ENCODE measurements at regions not wholly inside any gene's neighbourhood (a gene's known extent, or its start where the extent isn't known, plus 50 kb on each side); places are given as distances from the start of the nearest gene placed in this dataset.

GRCh38 chr6:51019806-51020205 lies 201.1 kb downstream of the TFAP2B start:
- H3K9me3 ChIP-seq (ENCODE audit: low read length) = no peaks in the 10 kb centered on the region
- WGBS (ENCODE audit: low lambda C conversion rate) = 2% methylated on average over 5 of the region's 5 CpGs
- H3K27ac ChIP-seq (ENCODE audit: extremely low read length, insufficient read depth, low read length) = no peak overlapping the region
- no peak overlapping the region for H3K9ac ChIP-seq (ENCODE audit: insufficient read depth, low read depth, low read length)
- H2AFZ ChIP-seq (ENCODE audit: low read length) = no peak overlapping the region
- FAIRE-seq (no peak), DNase-seq (ENCODE audit: low spot score) (no peak), ATAC-seq (no peak)
- no peak overlapping the region for H3K4me3 ChIP-seq (replicated peaks in 1 of 3; ENCODE audit: insufficient read depth in 1 of 3, low read depth in 2 of 3, low read length in 3 of 3)
- no peaks in the 10 kb centered on the region for H4K20me1 ChIP-seq (ENCODE audit: insufficient read depth, low read length)
- POLR2A ChIA-PET = no interaction called here
- H3K79me2 ChIP-seq (ENCODE audit: insufficient read depth, low read length) = no peaks in the 10 kb centered on the region
- in situ Hi-C loops (cut with HindIII; ENCODE audit: extremely low pct_ligation_motif_present, low pct_unique_long_range_greater_than_20kb) (no loop called here), intact Hi-C loops (cut with micrococcal nuclease; ENCODE audit: unreplicated experiment) (no loop called here)
- H3K27me3 ChIP-seq (ENCODE audit: control insufficient read depth in 1 of 2, insufficient read depth in 2 of 2, low read length in 2 of 2) = no peaks in the 10 kb centered on the region
- CTCF ChIA-PET (ENCODE audit: low intra/inter-chr PET ratio, low total read pairs) = no interaction called here
- H3K4me2 ChIP-seq (ENCODE audit: low read depth, low read length) = no peak overlapping the region
- H3K36me3 ChIP-seq (replicated peaks in 1 of 2; ENCODE audit: control insufficient read depth in 1 of 2, insufficient read depth in 2 of 2, low read length in 2 of 2) = no peaks in the 10 kb centered on the region
- no peak for TF ChIP-seq NR2F1 (CRISPR knock-in tag; IDR thresholded peaks at IDR 0.05)
- no peak for TF ChIP-seq ZNF790 (CRISPR knock-in tag; IDR thresholded peaks at IDR 0.05; ENCODE audit: borderline replicate concordance)
- TF ChIP-seq ZNF709 (CRISPR knock-in tag; IDR thresholded peaks at IDR 0.05) = no peak
- TF ChIP-seq DRAP1 (CRISPR knock-in tag; IDR thresholded peaks at IDR 0.05) = no peak
- TF ChIP-seq ZBTB42 (CRISPR knock-in tag; IDR thresholded peaks at IDR 0.05) = no peak
- TF ChIP-seq PRDM4 (CRISPR knock-in tag; IDR thresholded peaks at IDR 0.05; ENCODE audit: borderline replicate concordance) = no peak
- TF ChIP-seq HOXA5 (CRISPR knock-in tag; IDR thresholded peaks at IDR 0.05) = no peak
- no peak for TF ChIP-seq CREB3 (CRISPR knock-in tag; IDR thresholded peaks at IDR 0.05)
- no peak for TF ChIP-seq PTBP1 (IDR thresholded peaks at IDR 0.05; ENCODE audit: low read depth, low read length, poor library complexity, severe bottlenecking)
- TF ChIP-seq TBX2 (CRISPR knock-in tag; IDR thresholded peaks at IDR 0.05; ENCODE audit: borderline replicate concordance) = no peak
- no peak for TF ChIP-seq SP5 (CRISPR knock-in tag; IDR thresholded peaks at IDR 0.05; ENCODE audit: borderline replicate concordance, low read depth)
- no peak for TF ChIP-seq BRCA1 (CRISPR knock-in tag; IDR thresholded peaks at IDR 0.05)
- no peaks in the 10 kb centered on the region for H3K4me1 ChIP-seq (ENCODE audit: insufficient read depth, low read length)
- BruUV-seq (replicated peaks) = no TSS peak
